ENCODE measurements at regions not wholly inside any gene's neighbourhood (a gene's known extent, or its start where the extent isn't known, plus 50 kb on each side); places are given as distances from the start of the nearest gene placed in this dataset.

DNA sequence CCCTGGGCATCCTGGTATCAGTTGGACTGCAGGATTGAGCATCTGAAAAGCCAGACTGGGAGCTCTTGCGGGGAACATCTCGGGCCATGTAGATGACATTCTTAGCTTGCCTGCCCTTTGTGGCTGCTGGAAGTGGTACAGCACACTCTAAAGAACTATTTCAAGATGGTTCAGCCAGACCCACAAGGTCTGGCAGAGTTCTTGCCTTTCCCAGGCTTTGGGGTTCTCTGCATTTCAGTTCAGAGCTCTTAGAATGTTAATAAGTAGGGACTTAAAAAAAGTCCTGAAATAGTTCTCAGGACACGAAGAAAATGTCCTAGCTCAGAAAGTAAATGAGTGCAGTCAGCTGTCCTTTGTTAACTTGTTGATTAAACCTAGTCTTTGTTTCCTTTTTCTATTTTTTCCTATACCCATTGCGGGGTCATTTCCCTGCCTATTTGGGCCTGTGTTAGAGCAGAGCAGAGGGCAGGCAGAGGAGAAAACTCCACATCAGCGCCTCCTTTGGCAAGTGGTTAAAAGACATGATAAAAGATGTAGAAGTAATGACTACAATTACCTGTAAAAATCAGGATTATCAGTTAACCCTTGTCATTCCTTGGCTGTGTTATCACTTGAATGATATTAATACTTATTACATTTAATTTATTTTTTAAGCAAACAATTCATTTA lies 291.5 kb downstream of the ZSWIM6 start:
- TF ChIP-seq, protein P1, sequence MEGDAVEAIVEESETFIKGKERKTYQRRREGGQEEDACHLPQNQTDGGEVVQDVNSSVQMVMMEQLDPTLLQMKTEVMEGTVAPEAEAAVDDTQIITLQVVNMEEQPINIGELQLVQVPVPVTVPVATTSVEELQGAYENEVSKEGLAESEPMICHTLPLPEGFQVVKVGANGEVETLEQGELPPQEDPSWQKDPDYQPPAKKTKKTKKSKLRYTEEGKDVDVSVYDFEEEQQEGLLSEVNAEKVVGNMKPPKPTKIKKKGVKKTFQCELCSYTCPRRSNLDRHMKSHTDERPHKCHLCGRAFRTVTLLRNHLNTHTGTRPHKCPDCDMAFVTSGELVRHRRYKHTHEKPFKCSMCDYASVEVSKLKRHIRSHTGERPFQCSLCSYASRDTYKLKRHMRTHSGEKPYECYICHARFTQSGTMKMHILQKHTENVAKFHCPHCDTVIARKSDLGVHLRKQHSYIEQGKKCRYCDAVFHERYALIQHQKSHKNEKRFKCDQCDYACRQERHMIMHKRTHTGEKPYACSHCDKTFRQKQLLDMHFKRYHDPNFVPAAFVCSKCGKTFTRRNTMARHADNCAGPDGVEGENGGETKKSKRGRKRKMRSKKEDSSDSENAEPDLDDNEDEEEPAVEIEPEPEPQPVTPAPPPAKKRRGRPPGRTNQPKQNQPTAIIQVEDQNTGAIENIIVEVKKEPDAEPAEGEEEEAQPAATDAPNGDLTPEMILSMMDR (IDR thresholded peaks at IDR 0.05; ENCODE audit: low read depth, low read length) = peak; percentile 41; the same call in 1 of the 2 replicates
- TF ChIP-seq EZH2phosphoT487 (IDR thresholded peaks at IDR 0.05; ENCODE audit: low read depth) = no peak

Measured in OCI-LY3 (cell line).